ENCODE measurements at regions not wholly inside any gene's neighbourhood (a gene's known extent, or its start where the extent isn't known, plus 50 kb on each side); places are given as distances from the start of the nearest gene placed in this dataset.

- TF ChIP-seq CTCF (IDR thresholded peaks at IDR 0.05): no peak
- no peak for TF ChIP-seq POLR2A (IDR thresholded peaks at IDR 0.05)
These were observed 221.2 kb downstream of the PTGER3 start for GRCh38 chr1:70826428-70826827.
